Right ventricle myocardium inferior (tissue), 1 donor: ENCODE measurements at regions not wholly inside any gene's neighbourhood (a gene's known extent, or its start where the extent isn't known, plus 50 kb on each side); places are given as distances from the start of the nearest gene placed in this dataset.

Source experiments
- ATAC-seq: fragments of 200-7000 bp; cut with Tn5 transposase; one replicate; pipeline ENCODE4 v1.9.1; 2020; ENCODE audit warnings: mild to moderate bottlenecking, moderate library complexity
- DNase-seq: peaks from one replicate; pipeline ENCODE4 v3.0.0; 2021; ENCODE audit errors: missing footprints
- intact Hi-C: fragments of 100-400 bp; cut with DNase I; formaldehyde crosslinking; loops from one replicate; pipeline ENCODE4 v1.11.0; 2022
- donor health status: DM: no; HTN: yes; CAD: no; lungs with severe emphysema.

DNA sequence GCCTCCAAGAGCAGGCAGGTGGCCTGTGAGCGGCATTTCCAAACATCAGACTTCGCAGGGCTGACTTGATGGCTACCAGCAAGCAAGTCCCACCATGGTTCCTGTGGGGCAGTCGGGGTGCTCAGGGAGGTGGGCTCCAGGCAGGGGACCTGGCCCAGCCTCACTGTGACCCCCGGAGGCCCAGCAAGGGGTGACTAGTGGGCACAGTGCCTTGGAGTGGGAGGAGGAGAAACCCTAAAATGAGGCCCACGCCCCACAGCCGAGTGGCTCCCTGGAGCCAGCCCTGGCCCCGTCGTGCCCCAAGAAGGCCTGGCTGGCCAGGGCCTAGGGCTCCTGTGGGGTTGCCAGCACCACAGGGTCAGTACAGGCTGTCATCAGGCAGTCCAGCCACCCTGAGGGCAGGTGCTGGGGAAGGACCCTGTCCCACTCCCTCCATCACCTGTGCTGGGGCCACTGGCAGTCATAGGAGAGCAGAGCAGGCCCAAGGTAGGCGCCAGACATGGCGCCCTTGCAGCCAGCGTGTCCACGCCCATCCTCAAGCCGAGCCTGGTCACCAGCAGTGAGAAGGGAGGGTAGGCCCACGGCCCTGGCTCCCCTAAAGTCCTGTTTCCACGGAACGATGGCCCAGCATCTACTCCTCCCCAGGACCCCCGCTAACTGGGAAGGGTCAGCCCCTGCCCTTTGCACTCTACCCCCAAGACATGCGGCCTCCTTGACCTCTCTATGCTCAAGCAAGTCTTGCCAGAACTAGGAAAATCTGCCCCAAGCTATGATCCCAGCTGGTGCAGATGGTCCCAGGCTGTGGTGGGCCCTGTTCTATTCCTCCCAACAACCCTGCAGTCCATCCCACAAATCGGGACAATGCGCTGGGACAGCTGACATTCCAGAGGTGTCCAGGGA, 144.2 kb upstream of the C14orf180 start:
- intact Hi-C loops, result no loop called here
- DNase-seq, result peak; percentile 55
- ATAC-seq, result no peak

DNA sequence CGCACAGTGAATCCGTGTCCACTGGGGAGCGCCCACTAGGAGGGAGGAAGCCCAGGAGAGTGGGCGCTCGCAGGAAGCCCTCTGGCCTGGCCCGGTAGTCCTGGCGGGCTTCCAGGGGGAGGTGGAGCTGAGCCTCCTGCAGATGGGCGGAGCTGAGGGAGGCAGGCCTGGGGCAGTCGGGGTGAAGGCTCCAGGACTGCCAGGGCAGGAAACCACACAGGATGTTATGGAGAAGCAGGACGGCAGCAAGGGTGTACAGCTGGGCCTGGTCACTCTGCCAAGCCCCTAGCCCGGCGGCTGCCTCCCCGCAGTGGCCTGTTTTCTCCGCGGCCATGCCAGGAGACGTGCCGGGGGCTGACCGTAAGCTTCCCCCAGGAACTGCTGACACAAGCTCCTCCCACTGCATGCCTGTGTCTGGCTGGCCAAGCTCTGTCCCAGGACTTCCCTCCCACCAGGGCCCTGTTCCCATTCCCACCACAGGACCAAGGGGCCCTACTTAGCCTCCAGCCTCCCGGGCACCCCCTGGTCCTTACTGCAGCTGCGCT, 143.4 kb upstream of the C14orf180 start:
- intact Hi-C loops, result no loop called here
- peak; percentile 84 for DNase-seq
- peak; percentile 89 for ATAC-seq

DNA sequence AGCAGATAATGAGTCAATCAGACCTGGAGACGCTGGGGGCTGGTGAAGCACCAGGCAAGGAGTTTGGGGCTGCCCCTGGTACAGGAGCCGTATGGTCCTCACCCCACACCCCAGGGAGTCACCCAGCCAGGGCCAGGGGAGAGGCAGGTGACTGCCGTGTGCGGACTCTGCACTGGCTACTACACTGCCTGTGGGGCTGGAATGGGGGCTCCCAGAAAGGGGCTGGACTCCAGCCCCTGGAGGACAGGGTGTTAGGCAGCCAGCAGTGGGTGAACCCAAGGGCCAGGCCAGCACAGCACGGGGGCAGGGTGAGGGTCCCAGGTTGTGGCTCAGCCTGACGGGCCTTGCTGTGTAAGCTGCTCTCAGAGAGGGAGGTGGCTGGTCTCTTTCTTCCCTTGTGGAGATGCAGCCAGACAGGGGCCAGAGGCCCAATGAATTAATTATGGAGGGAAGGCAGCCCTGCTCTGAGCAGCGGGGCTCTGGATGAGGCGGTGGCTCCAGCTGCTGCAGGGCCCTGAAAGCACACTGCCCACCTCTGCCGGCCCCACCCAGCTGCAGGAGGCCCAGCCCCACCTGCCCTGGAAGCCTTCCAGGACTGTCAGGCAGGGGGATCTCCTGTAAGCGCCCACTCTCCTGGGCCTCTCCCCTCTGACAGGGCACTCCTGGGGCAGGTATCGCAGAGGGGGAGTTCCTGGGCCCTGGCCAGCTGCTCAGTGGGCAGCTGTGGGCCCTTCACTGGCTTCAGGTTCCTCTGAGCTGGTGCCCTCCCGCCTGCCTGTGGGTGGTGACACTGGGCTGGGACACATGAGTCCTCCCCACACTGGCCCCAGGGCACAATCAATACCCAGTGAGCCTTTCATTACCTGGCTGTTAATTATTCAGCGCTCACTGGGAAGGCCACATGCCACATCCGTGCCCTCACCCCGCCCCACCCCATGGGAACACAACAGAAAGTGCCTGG, 142.5 kb upstream of the C14orf180 start:
- intact Hi-C loops, result no loop called here
- peak; percentile 31 for DNase-seq
- no peak for ATAC-seq

DNA sequence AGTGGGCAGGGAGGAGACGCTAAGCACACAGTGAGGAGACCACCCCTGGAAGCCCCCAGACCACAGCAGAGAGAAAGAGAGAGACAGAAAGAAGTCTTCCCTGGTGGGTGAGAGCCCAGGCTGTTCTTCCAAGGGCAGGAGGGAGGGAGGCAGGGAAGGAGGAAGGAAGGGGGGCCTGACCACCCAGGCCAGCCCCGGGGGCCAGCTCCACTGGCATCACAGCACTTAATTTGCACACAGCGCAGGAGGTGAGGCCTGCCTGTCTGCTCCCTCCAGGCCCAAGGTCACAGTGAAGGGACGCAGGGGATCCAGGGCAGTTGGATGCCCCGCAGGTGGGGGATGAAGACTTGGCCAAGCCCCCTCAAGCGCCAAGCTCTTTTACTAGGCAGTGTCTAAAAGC, 141.9 kb upstream of the C14orf180 start:
- peak; percentile 18 for DNase-seq
- intact Hi-C loops, result no loop called here

DNA sequence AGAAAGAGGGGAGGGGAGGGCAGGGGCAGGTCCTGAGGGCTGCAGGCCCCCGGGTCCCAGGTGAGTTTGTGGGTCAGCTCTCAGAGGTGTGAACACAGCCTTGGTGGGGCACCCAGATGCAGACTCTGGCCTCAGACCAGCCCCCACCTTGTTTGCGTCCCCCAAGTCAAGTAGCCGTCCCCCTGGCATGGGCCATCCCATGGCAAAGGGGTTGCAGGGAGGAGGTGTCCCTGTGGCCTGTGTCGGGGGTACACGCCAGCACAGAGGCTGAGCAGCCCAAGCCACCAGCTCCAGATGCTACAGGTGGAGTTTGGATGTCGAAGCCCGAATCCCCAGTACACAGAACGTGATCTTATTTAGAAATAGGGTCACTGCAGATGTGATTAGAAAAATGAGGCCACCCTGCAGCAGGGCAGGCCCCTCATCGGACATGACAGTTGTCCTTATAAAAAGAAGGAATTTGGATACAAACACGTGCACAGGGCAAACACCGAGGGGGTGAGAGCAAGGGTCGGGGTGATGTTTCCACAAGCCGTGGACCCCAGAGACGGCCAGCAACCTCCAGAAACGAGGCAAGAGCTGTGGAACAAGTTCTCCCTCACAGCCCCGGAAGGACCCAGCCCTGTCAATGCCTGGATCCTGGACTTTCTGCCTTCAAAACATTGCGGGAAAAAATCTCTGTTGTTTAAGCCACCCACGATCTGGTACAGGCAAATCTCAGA, 141.2 kb upstream of the C14orf180 start:
- ATAC-seq (no peak), DNase-seq (peak; percentile 46)
- intact Hi-C loops, result no loop called here

More for the DNA sequence above, 141.9 kb upstream of the C14orf180 start:
- no peak for ATAC-seq

DNA sequence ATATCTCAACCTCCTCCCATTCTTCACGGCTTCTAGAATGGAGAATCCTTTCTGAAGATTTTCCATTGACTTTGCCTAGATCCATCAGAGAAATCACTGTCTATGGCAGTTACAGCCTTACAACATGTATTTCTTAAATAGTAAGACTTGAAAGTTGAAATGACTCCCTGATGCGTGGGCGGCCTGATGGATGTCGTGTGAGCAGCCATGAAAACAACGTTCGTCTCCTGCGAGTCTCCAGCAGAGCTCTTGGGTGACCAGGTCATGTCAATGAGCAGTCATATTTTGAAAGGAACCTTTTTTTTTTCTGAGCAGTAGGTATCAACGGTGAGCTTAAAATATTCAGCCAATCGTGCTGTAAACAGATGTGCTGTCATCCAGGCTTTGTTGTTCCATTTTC, 139.9 kb upstream of the C14orf180 start:
- no peak for DNase-seq
- no peak for ATAC-seq
- intact Hi-C loops, result no loop called here

GRCh38 chr14:104440297-104440956, 139.1 kb upstream of the C14orf180 start:
- no peak for ATAC-seq

DNA sequence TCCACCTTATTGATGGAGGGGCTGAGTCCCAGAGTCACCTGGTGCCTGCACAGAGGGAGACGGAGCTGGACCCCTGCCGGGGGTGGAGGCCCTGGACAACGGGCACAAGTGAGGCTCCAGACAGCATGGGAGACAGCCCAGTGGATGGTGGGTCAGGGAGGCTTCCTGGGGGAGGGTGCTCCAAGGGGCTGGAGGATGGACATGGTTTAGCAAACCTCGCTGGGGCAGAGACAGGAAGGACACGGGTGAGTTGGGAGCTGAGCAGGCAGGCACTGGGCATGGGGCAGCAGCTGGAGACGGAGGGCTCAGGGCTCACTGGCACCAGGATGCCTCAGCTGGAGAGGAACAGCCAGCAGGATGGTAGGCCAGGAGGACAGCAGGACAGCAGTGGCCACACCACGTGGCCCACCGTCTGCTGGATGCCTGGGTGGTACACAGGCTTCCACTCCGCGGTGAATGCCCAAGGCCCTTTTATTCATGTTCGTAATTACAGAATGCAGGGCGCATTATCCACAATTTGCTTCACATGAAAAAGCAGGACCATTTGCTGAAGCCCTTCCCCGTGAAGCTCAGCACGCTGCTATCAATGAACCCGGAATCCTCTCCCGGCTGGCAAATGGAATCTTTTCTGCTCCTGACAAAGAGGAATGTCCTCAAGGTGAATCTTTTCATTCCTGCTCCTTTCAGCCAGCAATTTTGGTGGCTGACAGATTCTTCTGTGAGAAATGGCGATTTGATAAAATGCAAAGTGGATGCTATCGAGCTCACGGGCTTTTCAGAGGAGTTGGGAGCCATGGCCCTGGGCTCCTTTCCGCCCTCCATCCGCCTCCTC, 138.1 kb upstream of the C14orf180 start:
- intact Hi-C loops, result no loop called here
- no peak for ATAC-seq
- DNase-seq, result peak; percentile 28

More at GRCh38 chr14:104440297-104440956, 139.1 kb upstream of the C14orf180 start:
- peak; percentile 62 for DNase-seq
- intact Hi-C loops, result no loop called here

DNA sequence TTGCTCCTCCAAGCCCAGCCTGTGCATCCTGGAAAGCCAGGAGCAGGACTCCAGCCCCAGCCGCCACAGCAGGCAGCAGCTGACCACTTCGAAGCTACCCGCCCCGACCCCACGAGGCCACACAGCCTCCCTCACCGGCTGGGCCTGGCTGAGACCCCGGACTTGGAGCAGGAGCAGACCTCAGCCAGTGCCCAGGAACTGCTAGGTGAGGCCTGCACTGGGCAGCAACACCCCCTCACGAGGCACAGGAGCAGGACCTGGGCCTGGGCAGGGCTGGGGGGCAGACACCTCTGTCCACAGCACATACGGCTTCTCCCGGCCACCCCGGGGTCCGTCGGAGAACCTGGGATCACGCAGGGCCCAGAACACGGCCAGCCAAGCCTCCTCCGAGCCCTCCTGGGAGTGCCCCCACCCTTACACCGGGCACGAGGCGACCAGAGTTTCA, 137.4 kb upstream of the C14orf180 start:
- no peak for ATAC-seq
- intact Hi-C loops, result no loop called here

GRCh38 chr14:104442631-104443390, 136.8 kb upstream of the C14orf180 start:
- intact Hi-C loops, result no loop called here
- DNase-seq, result peak; percentile 37
- no peak for ATAC-seq

More for the DNA sequence above, 137.4 kb upstream of the C14orf180 start:
- peak; percentile 47 for DNase-seq

GRCh38 chr14:104443391-104444158, 136.0 kb upstream of the C14orf180 start:
- DNase-seq (peak; percentile 54), ATAC-seq (no peak)
- intact Hi-C loops, result no loop called here

DNA sequence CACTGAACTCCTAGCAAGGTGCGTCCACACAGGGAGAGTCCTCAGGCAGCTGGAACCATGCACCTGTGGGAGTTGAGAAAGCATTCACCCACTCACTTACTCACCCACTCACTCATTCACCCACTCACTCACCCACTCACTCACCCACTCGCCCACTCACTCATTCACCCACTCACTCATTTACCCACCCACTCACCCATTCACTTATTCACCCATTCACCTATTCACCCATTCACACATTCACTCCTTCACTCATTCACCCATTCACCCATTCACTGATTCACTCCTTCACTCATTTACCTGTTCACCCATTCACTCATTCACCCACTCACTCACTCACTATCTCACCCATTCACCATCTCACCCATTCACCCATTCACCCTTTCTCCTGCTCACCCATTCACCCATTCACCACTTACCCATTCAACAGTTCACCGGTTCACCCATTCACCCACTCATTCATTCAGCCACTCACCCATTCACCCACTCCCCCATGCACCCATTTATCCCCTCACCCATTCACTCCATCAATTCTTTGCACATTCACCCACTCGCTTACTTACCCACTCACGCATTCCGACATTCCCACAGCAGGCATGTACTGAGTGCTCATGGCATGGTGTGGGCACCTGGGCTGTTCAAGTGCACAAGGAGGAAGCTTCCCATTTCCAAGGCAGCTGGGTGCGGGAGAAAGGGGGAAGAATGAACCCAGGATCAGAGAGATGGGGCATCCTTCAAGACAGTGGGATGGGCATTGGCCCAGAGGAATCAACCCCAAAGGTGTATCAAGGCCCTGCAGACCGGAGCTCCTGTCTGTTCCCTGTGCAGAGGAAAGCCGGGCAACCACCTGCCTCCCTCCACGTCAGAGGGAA, 135.2 kb upstream of the C14orf180 start:
- intact Hi-C loops, result no loop called here
- DNase-seq (peak; percentile 11), ATAC-seq (no peak)

GRCh38 chr14:104445086-104445485, 134.5 kb upstream of the C14orf180 start:
- ATAC-seq (no peak), DNase-seq (peak; percentile 16)
- intact Hi-C loops, result no loop called here

DNA sequence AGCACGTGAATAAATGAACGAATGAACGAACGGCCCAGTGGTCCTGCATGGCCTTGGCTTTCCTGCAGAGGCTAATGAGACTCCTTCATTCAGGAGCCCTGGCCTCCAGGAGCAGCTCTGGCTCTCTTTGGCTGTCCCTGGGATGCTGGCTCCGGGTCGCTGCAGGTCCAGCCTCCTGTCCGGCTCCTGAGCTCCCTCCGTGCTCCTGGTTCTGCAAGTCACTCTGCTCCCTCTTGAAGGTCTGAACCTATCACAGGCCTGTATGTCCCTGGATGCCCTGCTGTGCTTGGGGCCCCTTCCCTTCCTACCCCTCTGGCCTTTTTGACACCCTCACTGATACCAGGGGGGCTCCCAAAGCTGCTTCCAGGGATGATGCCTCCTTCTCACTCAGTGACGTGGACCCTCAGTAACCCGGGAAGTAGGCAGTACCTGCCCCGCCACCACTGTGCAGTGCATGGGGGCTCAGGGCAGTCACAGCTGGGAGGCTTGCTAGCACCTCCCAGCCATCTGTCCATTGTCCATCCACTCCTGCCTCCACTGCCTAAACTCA, 133.7 kb upstream of the C14orf180 start:
- intact Hi-C loops, result no loop called here
- ATAC-seq (no peak), DNase-seq (no peak)

- no peak for DNase-seq
- no peak for ATAC-seq
- intact Hi-C loops, result no loop called here
Measured at GRCh38 chr14:104446611-104447010, 133.0 kb upstream of the C14orf180 start.
